ENCODE measurements at regions not wholly inside any gene's neighbourhood (a gene's known extent, or its start where the extent isn't known, plus 50 kb on each side); places are given as distances from the start of the nearest gene placed in this dataset.

DNA sequence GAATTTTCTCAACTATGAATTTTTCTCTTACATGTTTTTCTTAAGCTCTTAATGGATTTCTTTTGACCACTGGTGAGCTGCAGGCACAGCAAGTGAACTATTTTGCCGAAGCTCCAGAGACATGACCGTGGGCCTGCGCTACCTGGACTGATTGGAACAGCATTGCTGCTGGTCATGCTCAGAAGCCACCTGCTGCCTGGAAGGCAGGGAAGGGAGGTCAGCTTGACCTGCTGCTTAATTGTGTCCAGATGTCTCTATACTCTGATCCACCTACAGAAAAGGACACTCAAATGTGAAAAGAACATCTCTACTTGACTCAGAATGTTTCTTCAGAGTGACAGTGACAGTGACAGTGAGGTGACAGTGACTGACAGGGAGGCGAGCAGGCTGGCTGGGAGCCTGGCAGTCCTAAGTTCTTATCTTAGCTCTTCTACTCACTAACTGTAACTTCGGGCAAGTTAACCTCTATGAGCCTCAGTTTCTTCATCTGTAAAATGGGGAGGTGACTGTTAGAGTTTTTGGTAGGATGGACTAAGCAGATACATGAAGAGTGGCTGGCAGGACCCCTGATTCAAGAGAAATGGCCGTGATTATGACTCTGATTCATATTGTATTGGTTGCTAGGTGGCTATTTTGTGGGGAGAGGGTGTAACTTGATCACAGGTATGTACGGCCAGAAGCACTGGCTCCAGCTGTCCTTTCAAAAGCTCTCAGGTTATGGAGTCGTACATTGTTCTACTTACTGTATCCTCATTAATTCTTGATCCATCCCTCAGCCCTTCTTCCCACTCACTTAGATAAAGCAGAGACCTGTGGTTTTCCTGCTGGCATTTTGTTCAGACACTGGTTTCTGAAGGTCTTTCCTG is 54.8 kb upstream of the DLG1 start:
- Mint-ChIP-seq H3K4me1 (ENCODE audit: low read depth in 2 of 2) (no peaks in the 10 kb centered on the region), H3K27me3 (peaks cover 11 to 28% of the 10 kb centered on the region in 2 donors), H3K36me3 (no peaks in the 10 kb centered on the region), H3K9me3 (no peaks in the 10 kb centered on the region), H3K4me3 (no peak overlapping the region), H3K27ac (no peak overlapping the region)
- no peak for DNase-seq (ENCODE audit: low spot score)
- no peak for ATAC-seq

DNA sequence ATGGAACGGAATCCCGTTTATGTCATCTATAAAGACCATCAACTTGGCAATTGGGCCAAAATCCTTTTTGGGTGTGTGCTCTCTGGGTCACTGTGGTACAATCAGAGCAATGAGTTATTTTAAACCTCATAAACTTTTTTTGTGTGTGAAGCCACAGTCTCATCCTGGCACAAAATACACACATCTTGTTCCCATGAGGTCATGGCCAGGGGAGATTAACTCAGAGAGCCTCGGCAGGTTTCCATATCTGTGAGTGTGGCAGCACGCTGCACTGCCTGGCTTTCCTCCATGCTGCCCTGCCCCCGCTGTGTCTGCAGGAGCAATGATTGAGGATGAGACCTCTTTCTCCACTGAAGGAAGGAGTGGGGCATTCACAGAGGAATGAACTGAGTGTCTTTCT is 54.0 kb upstream of the DLG1 start:
- ATAC-seq (no peak), DNase-seq (ENCODE audit: low spot score) (no peak)
- peaks cover 16 to 33% of the 10 kb centered on the region in 2 donors for H3K27me3 Mint-ChIP-seq
- H3K27ac Mint-ChIP-seq = no peak overlapping the region
- H3K36me3 Mint-ChIP-seq = no peaks in the 10 kb centered on the region
- no peak overlapping the region for H3K4me3 Mint-ChIP-seq
- H3K9me3 Mint-ChIP-seq = no peaks in the 10 kb centered on the region
- no peaks in the 10 kb centered on the region for H3K4me1 Mint-ChIP-seq (ENCODE audit: low read depth in 2 of 2)

DNA sequence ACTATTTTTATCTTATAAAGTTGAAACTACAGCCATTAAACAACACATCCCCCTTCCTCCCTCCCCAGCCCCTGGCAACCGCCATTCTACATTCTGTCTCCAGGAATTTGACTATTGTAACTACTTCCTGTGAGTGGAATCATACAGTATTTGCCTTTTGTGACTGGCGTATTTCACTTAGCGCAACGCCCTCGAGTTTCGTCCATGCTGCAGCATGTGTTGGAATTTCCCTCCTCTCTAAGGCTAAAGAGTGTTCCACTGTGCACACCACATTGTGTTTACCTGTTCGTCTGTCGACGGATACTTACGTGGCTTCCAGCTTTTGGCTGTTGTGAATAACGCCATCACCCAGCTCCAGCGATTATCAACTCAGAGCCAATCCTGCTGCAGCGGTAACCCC is 52.0 kb upstream of the DLG1 start:
- no peak for ATAC-seq
- no peak overlapping the region for H3K27ac Mint-ChIP-seq
- DNase-seq (ENCODE audit: low spot score) = no peak
- H3K36me3 Mint-ChIP-seq = no peaks in the 10 kb centered on the region
- H3K4me3 Mint-ChIP-seq = no peak overlapping the region
- H3K9me3 Mint-ChIP-seq = no peaks in the 10 kb centered on the region
- peaks cover 14 to 33% of the 10 kb centered on the region in 2 donors for H3K27me3 Mint-ChIP-seq
- H3K4me1 Mint-ChIP-seq (ENCODE audit: low read depth in 2 of 2) = no peaks in the 10 kb centered on the region

DNA sequence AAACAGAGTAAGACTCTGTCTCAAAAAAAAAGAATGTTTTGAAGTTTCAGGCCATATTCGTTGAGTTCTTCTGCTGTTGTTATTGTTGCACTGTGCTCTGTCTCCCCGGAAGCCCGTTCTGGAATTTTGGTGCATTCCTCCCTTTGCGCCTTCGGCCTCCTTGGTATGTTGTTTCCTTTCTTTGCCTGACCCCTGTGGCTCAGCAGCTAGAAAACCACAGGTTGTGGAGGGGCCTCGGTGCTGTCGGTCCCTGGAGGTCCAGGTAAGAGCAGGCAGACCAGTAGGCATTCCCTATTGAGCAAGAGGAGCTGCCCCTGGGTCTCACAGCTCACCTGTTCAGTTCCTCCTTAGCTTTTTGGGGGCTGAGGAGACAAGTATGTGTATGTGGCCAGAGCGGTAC is 51.0 kb upstream of the DLG1 start:
- Mint-ChIP-seq H3K27ac (no peak overlapping the region), H3K27me3 (peaks cover 12 to 29% of the 10 kb centered on the region in 2 donors), H3K36me3 (no peaks in the 10 kb centered on the region), H3K4me3 (no peak overlapping the region), H3K9me3 (no peaks in the 10 kb centered on the region), H3K4me1 (ENCODE audit: low read depth in 2 of 2) (no peaks in the 10 kb centered on the region)
- DNase-seq (ENCODE audit: low spot score) = no peak
- ATAC-seq = no peak
